ENCODE measurements at regions not wholly inside any gene's neighbourhood (a gene's known extent, or its start where the extent isn't known, plus 50 kb on each side); places are given as distances from the start of the nearest gene placed in this dataset.
"Not testable (repeated sequence)": the region's sequence is repeated elsewhere in the genome, so short reads cannot be mapped to it uniquely, and the experiment has no call there.

GRCh38 chr16:87121816-87122215 is 195.4 kb downstream of the C16orf95 start:
- ChIA-PET CTCF (interaction anchor here (1.7 kb wide), 1 partner anchor 16 kb away, joined by 7 read pairs; no protein-coding TSS in a partner anchor), POLR2A (no interaction called here)
- no peak for FAIRE-seq
- Histone ChIP-seq H3K4me1 (peaks cover 4% of the 10 kb centered on the region; the same call in 1 of the 3 replicates), H3K4me2 (no peak overlapping the region), H3K9me3 (peaks cover 6% of the 10 kb centered on the region; the same call in 2 of the 3 replicates), H3K27ac (no peak overlapping the region), H3K4me3 (no peak overlapping the region)
- no peak for DNase-seq (ENCODE audit: low read depth in 1 of 2, low spot score in 1 of 2)
- WGBS (ENCODE audit: missing lambda C conversion rate) = 30% methylated on average over 4 of the region's 4 CpGs
- no peak for TF ChIP-seq FOXS1 (CRISPR knock-in tag; IDR thresholded peaks at IDR 0.05)
- no peak for TF ChIP-seq EHMT2 (IDR thresholded peaks at IDR 0.05; ENCODE audit: low read depth)
- no peak for TF ChIP-seq EP300 (IDR thresholded peaks at IDR 0.05)
- TF ChIP-seq ZC3H11A (IDR thresholded peaks at IDR 0.05) = no peak
- no peak for TF ChIP-seq JUN (IDR thresholded peaks at IDR 0.05)
- TF ChIP-seq ZNF302 (CRISPR knock-in tag; IDR thresholded peaks at IDR 0.05) = no peak
- TF ChIP-seq KDM5A (IDR thresholded peaks at IDR 0.05) = no peak
- ATAC-seq = no peak

GRCh38 chr16:87123356-87124001 is 193.7 kb downstream of the C16orf95 start:
- no peak overlapping the region for H3K27ac ChIP-seq
- no peak for DNase-seq (ENCODE audit: low read depth in 1 of 2, low spot score in 1 of 2)
- ChIA-PET POLR2A (no interaction called here), CTCF (interaction anchor here (0.7 to 1.2 kb wide), 2 partner anchors 20 to 1303 kb away, joined by 3 to 4 read pairs; no protein-coding TSS in a partner anchor)
- WGBS (ENCODE audit: missing lambda C conversion rate) = 60% methylated on average over 12 of the region's 12 CpGs
- ATAC-seq = no peak
- no peak overlapping the region for H3K4me3 ChIP-seq
- TF ChIP-seq JUNB (IDR thresholded peaks at IDR 0.05) = no peak
- TF ChIP-seq ZC3H11A (IDR thresholded peaks at IDR 0.05) = no peak
- no peak for TF ChIP-seq FOXS1 (CRISPR knock-in tag; IDR thresholded peaks at IDR 0.05)
- TF ChIP-seq ZFP36 (IDR thresholded peaks at IDR 0.05; ENCODE audit: borderline replicate concordance, partially characterized antibody) = no peak
- TF ChIP-seq EHF (CRISPR knock-in tag; IDR thresholded peaks at IDR 0.05) = no peak
- TF ChIP-seq TFCP2L1 (CRISPR knock-in tag; IDR thresholded peaks at IDR 0.05) = no peak
- no peak for TF ChIP-seq NFE2L2 (conservative IDR thresholded peaks at IDR 0.05; ENCODE audit: low read length)
- no peak for TF ChIP-seq PHF8 (IDR thresholded peaks at IDR 0.05; ENCODE audit: borderline replicate concordance, low read depth)
- no peak for TF ChIP-seq MAX (IDR thresholded peaks at IDR 0.05)
- TF ChIP-seq HDAC2 (IDR thresholded peaks at IDR 0.05) = no peak
- no peak for TF ChIP-seq HOXB5 (CRISPR knock-in tag; IDR thresholded peaks at IDR 0.05)
- TF ChIP-seq HMGXB4 (CRISPR knock-in tag; IDR thresholded peaks at IDR 0.05; ENCODE audit: borderline replicate concordance) = no peak
- TF ChIP-seq RARB (CRISPR knock-in tag; IDR thresholded peaks at IDR 0.05) = no peak
- no peak for TF ChIP-seq RAD21 (conservative IDR thresholded peaks at IDR 0.05 in 1 of 2, IDR thresholded peaks at IDR 0.05 in 1 of 2)
- no peak for TF ChIP-seq RCOR1 (IDR thresholded peaks at IDR 0.05; ENCODE audit: low read depth, low read length)
- no peak for TF ChIP-seq KDM1A (IDR thresholded peaks at IDR 0.05; ENCODE audit: low read depth)
- no peak for TF ChIP-seq RFX5 (IDR thresholded peaks at IDR 0.05)
- FAIRE-seq = no peak
- H3K4me1 ChIP-seq = peaks cover 4% of the 10 kb centered on the region; the same call in 1 of the 3 replicates
- peaks cover 7% of the 10 kb centered on the region; the same call in 2 of the 3 replicates for H3K9me3 ChIP-seq
- no peak overlapping the region for H3K4me2 ChIP-seq

- H3K4me2 ChIP-seq; H3K4me3 ChIP-seq; H3K4me1 ChIP-seq; H3K27ac ChIP-seq; CTCF ChIA-PET; ATAC-seq; DNase-seq (ENCODE audit: low read depth in 1 of 2, low spot score in 1 of 2); POLR2A ChIA-PET: not testable (repeated sequence)
- H3K9me3 ChIP-seq = peaks cover 13% of the 10 kb centered on the region; the same call in 2 of the 3 replicates
- 73% methylated on average over 9 of the region's 9 CpGs for WGBS (ENCODE audit: missing lambda C conversion rate)
- FAIRE-seq = peak; percentile 77
Measured at GRCh38 chr16:87124405-87124804, 192.8 kb downstream of the C16orf95 start.

All from A549 (cell line).